ENCODE measurements at regions not wholly inside any gene's neighbourhood (a gene's known extent, or its start where the extent isn't known, plus 50 kb on each side); places are given as distances from the start of the nearest gene placed in this dataset.

DNA sequence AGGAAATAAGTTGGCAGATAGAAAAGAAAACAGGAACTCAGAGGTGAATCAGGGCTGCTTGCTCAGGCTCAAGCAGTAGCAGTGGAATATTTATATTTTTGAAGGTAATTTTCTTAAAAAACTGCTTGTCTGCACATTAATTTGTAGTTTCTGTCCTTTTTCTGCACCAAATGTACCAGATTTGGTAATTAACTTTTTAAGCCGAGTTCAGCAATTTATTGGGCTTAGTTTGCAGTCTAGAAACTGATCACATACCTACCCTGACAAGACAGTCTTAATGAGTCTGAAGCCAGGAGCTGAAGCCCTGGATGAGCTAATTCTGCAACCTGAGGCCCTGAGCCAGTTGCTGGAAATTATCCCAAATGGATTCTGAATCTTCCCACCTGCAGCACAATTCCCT is 647.0 kb downstream of the TDRD15 start:
- TF ChIP-seq, protein P1, sequence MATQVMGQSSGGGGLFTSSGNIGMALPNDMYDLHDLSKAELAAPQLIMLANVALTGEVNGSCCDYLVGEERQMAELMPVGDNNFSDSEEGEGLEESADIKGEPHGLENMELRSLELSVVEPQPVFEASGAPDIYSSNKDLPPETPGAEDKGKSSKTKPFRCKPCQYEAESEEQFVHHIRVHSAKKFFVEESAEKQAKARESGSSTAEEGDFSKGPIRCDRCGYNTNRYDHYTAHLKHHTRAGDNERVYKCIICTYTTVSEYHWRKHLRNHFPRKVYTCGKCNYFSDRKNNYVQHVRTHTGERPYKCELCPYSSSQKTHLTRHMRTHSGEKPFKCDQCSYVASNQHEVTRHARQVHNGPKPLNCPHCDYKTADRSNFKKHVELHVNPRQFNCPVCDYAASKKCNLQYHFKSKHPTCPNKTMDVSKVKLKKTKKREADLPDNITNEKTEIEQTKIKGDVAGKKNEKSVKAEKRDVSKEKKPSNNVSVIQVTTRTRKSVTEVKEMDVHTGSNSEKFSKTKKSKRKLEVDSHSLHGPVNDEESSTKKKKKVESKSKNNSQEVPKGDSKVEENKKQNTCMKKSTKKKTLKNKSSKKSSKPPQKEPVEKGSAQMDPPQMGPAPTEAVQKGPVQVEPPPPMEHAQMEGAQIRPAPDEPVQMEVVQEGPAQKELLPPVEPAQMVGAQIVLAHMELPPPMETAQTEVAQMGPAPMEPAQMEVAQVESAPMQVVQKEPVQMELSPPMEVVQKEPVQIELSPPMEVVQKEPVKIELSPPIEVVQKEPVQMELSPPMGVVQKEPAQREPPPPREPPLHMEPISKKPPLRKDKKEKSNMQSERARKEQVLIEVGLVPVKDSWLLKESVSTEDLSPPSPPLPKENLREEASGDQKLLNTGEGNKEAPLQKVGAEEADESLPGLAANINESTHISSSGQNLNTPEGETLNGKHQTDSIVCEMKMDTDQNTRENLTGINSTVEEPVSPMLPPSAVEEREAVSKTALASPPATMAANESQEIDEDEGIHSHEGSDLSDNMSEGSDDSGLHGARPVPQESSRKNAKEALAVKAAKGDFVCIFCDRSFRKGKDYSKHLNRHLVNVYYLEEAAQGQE (tag by site-specific recombination; IDR thresholded peaks at IDR 0.05): no peak
- TF ChIP-seq, protein P2, sequence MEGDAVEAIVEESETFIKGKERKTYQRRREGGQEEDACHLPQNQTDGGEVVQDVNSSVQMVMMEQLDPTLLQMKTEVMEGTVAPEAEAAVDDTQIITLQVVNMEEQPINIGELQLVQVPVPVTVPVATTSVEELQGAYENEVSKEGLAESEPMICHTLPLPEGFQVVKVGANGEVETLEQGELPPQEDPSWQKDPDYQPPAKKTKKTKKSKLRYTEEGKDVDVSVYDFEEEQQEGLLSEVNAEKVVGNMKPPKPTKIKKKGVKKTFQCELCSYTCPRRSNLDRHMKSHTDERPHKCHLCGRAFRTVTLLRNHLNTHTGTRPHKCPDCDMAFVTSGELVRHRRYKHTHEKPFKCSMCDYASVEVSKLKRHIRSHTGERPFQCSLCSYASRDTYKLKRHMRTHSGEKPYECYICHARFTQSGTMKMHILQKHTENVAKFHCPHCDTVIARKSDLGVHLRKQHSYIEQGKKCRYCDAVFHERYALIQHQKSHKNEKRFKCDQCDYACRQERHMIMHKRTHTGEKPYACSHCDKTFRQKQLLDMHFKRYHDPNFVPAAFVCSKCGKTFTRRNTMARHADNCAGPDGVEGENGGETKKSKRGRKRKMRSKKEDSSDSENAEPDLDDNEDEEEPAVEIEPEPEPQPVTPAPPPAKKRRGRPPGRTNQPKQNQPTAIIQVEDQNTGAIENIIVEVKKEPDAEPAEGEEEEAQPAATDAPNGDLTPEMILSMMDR (tag by site-specific recombination; IDR thresholded peaks at IDR 0.05): no peak
- TF ChIP-seq HOXD13 (CRISPR knock-in tag; IDR thresholded peaks at IDR 0.05; ENCODE audit: borderline replicate concordance): no peak
- TF ChIP-seq EGR2 (tag by site-specific recombination; IDR thresholded peaks at IDR 0.05; ENCODE audit: low read depth): no peak
- no peak for TF ChIP-seq ZNF555 (tag by site-specific recombination; conservative IDR thresholded peaks at IDR 0.05)
- no peak for TF ChIP-seq ZNF274 (IDR thresholded peaks at IDR 0.05; ENCODE audit: low read length)
- TF ChIP-seq ZNF274 (tag by site-specific recombination; IDR thresholded peaks at IDR 0.05; ENCODE audit: borderline replicate concordance): no peak
- TF ChIP-seq ZNF169 (tag by site-specific recombination; IDR thresholded peaks at IDR 0.05): no peak
- TF ChIP-seq ZNF121 (tag by site-specific recombination; IDR thresholded peaks at IDR 0.05): no peak

Measured in HEK293 (cell line).